K562 (cell line): ENCODE measurements at regions not wholly inside any gene's neighbourhood (a gene's known extent, or its start where the extent isn't known, plus 50 kb on each side); places are given as distances from the start of the nearest gene placed in this dataset.

Experiments
- ATAC-seq: fragments of 200-7000 bp; cut with Tn5 transposase; 3 replicates; pipeline ENCODE4 v1.9.1; 2020; ENCODE audit warnings: moderate library complexity
- BruUV-seq: library from RNA; stranded (reverse); fragments of 400-500 nt; replicated peaks from 2 replicates; lab custom pipeline; 2021; lab: Mats Ljungman, UMichigan
- CTCF ChIA-PET: fragments of 300-600 bp; formaldehyde crosslinking; extraction: SDS; loops from one replicate; lab custom pipeline; 2021; ENCODE audit warnings: low intra/inter-chr PET ratio; lab: Yijun Ruan, JAX
- POLR2A ChIA-PET: fragments of 300-600, 350-650 bp; sonication (Branson Sonifier 250); formaldehyde crosslinking; extraction: SDS; loops from one replicate; lab custom pipeline; 2021; ENCODE audit warnings: antibody characterized with exemption, inconsistent platforms; lab: Yijun Ruan, JAX
- DNase-seq, 4 experiments: peaks; one replicate each; pipeline versions ENCODE4 v3.0.0 to v3.0.0-alpha.2; 2011 to 2018; ENCODE audit warnings: low spot score in 3 of 4, mixed read lengths in 3 of 4; ENCODE audit errors: extremely low read depth in 1 of 4
- FAIRE-seq: peaks from 2 replicates; lab custom pipeline; 2011; peaks lifted over from hg19 to GRCh38; lab: Jason Lieb, UNC
- H2AFZ ChIP-seq: 2 replicates; pipeline ENCODE4 v1.6.0; 2011; ENCODE audit warnings: low read depth, low read length, control low read depth, inconsistent platforms
- H3K27ac ChIP-seq: fragments of 200-600 bp; 3 replicates; pipeline ENCODE4 v1.8.0; 2011; ENCODE audit warnings: low read depth, mild to moderate bottlenecking, control low read depth, inconsistent platforms, low read length, moderate library complexity, mixed read lengths; ENCODE audit errors: extremely low read depth
- H3K27me3 ChIP-seq, 2 experiments: fragments of 300-600 bp in 1 of 2; 2 replicates in 1 of 2; 3 replicates in 1 of 2; pipeline versions ENCODE4 v1.6.0 to v1.8.0; 2011; ENCODE audit warnings: inconsistent platforms in 2 of 2, low read length in 2 of 2, mild to moderate bottlenecking in 1 of 2, mixed read lengths in 1 of 2, moderate library complexity in 1 of 2; ENCODE audit not compliant: control insufficient read depth in 2 of 2, insufficient read depth in 2 of 2
- H3K36me3 ChIP-seq: fragments of 300-600 bp; 3 replicates; pipeline ENCODE4 v1.8.0; 2011; ENCODE audit warnings: mild to moderate bottlenecking, low read length, inconsistent platforms; ENCODE audit not compliant: control insufficient read depth, insufficient read depth
- H3K4me1 ChIP-seq, 2 experiments: fragments of 200-600 bp in 1 of 2; replicated peaks in 1 of 2; 2 replicates in 1 of 2; 3 replicates in 1 of 2; pipeline versions ENCODE4 v1.5.1 to v1.8.0; 2011; ENCODE audit warnings: inconsistent platforms in 2 of 2, low read length in 2 of 2, mild to moderate bottlenecking in 1 of 2, mixed read lengths in 1 of 2, moderate library complexity in 1 of 2; ENCODE audit not compliant: control insufficient read depth in 2 of 2, insufficient read depth in 2 of 2
- H3K4me2 ChIP-seq: 2 replicates; pipeline ENCODE4 v1.6.1; 2011; ENCODE audit warnings: low read length, control low read depth, inconsistent platforms, mixed read lengths; ENCODE audit not compliant: insufficient read depth
- H3K4me3 ChIP-seq: fragments of 200-600 bp; sonication (generic), shearing (Covaris generic); 2 replicates; pipeline ENCODE4 v1.5.1; 2016; ENCODE audit warnings: control low read depth, inconsistent platforms
- H3K79me2 ChIP-seq: fragments of 200-600 bp; 3 replicates; pipeline ENCODE4 v1.8.0; 2011; ENCODE audit warnings: low read length, inconsistent platforms; ENCODE audit not compliant: control insufficient read depth, insufficient read depth
- H3K9ac ChIP-seq, 2 experiments: 2 replicates each; pipeline versions ENCODE4 v1.6.0 to v1.6.1; 2011; ENCODE audit warnings: low read depth in 2 of 2, low read length in 2 of 2, control low read depth in 1 of 2, inconsistent platforms in 1 of 2, mild to moderate bottlenecking in 1 of 2, mixed read lengths in 1 of 2; ENCODE audit not compliant: insufficient read depth in 1 of 2
- H3K9me1 ChIP-seq: one replicate; pipeline ENCODE4 v1.6.0; 2011; ENCODE audit warnings: inconsistent platforms, mild to moderate bottlenecking, low read length, moderate library complexity; ENCODE audit not compliant: control insufficient read depth, insufficient read depth
- H3K9me3 ChIP-seq: replicated peaks from 2 replicates; pipeline ENCODE4 v1.5.1; 2011; ENCODE audit warnings: low read depth, low read length, inconsistent platforms; ENCODE audit not compliant: control insufficient read depth, insufficient read depth
- H4K20me1 ChIP-seq: replicated peaks from 2 replicates; pipeline ENCODE4 v1.6.1; 2011; ENCODE audit warnings: low read length, inconsistent platforms, mixed read lengths; ENCODE audit not compliant: control insufficient read depth, insufficient read depth
- HMGN3 ChIP-seq: IDR thresholded peaks from 2 replicates; pipeline ENCODE4 v1.6.1; 2011; ENCODE audit warnings: borderline replicate concordance, low read depth, mild to moderate bottlenecking, mixed read lengths, low read length; ENCODE audit not compliant: insufficient read length; ENCODE audit errors: extremely low read depth
- TCF7L2 ChIP-seq: fragments of 150-350 bp; IDR thresholded peaks from 2 replicates; pipeline ENCODE4 v1.6.1; 2016; ENCODE audit warnings: low read depth, mild to moderate bottlenecking, low read length, moderate library complexity
- ZBTB17 ChIP-seq: fragments of 450-650 bp; formaldehyde crosslinking; IDR thresholded peaks from 2 replicates; pipeline ENCODE4 v1.4.0; 2020; ENCODE audit warnings: mild to moderate bottlenecking
- ZNF121 ChIP-seq: sonication (generic); formaldehyde crosslinking; conservative IDR thresholded peaks from 2 replicates; pipeline ENCODE4 v1.8.0; 2022; ENCODE audit warnings: missing genetic modification reagents
- ZNF561 ChIP-seq: fragments of 450-650 bp; formaldehyde crosslinking; conservative IDR thresholded peaks from 2 replicates; pipeline ENCODE4 v1.4.0; 2020; ENCODE audit warnings: mild to moderate bottlenecking, moderate library complexity
- WGBS: fragments of 100-300 bp; shearing (Covaris generic); methylation state at CpG from one replicate; pipeline ENCODE4 v1.1.6; 2016; ENCODE audit warnings: low coverage, mixed read lengths; ENCODE audit not compliant: insufficient coverage; ENCODE audit errors: missing lambda C conversion rate; 5-methylcytosine and 5-hydroxymethylcytosine counted together
- in situ Hi-C: fragments of 300-500 bp; cut with MboI; formaldehyde crosslinking; loops from 4 replicates; pipeline ENCODE4 v1.15.0; 2018; ENCODE audit warnings: inconsistent platforms, mixed read lengths
- intact Hi-C: fragments of 100-400 bp; cut with micrococcal nuclease; formaldehyde crosslinking; loops from 2 replicates; pipeline ENCODE4 v1.14.2; 2022

DNA sequence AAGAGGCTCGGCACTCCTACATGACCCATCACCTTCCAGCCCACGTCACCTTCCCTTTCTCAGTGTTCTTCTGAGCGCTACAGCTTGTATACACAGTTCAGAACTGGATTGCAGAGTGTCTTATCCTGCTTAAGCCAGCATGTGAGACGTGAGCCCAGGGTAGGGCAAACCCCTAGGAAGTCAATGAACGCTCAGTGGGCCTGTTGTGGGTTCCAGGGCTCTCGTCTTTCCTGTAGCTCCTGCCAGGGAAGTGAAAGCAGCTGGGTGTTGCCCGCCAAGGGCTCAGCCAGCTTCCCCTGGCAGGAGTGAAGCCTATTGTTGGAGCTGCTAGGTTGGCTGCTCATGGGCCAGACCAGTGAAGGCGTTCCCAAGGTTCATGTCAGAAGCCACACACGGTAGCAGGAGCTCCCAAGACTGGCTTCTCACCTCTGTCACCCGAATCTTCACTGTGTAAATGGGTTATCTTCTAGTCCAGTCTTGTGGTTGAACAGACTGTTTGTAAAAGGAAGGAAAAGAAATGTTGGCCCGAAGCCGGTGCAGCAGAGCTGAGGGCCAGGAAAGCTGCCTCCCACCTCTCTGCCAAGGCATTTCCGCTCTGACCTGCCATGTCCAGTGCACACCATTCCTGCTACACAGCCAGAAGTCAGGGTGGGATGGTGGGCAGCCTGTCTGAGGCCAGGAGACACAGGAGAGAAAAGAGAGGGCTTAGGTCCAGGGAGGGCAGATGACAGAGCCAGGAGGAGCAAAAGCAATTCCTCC, 69.6 kb upstream of the RMDN2 start:
- Histone ChIP-seq H3K36me3 (no peaks in the 10 kb centered on the region), H3K9ac (no peak overlapping the region), H3K9me3 (no peaks in the 10 kb centered on the region)
- CTCF ChIA-PET = no interaction called here
- TF ChIP-seq TCF7L2 (no peak), ZNF561 (CRISPR knock-in tag) (no peak), ZBTB17 (CRISPR knock-in tag) (peak; percentile 92), HMGN3 (no peak), ZNF121 (no peak)
- TF ChIP-seq, all 486 proteins: peak for 1
- no peak overlapping the region for H3K27ac ChIP-seq
- H3K9me1 ChIP-seq = no peaks in the 10 kb centered on the region
- H3K79me2 ChIP-seq = no peaks in the 10 kb centered on the region
- H4K20me1 ChIP-seq = no peaks in the 10 kb centered on the region
- no peak overlapping the region for H3K4me3 ChIP-seq
- H3K27me3 ChIP-seq = peaks cover 5 to 27% of the 10 kb centered on the region in 2 experiments; a peak in 3 of 5 replicates
- 3% methylated on average over 13 of the region's 13 CpGs for WGBS
- POLR2A ChIA-PET = interaction anchor here (1.1 to 1.3 kb wide), 2 partner anchors 8 to 22 kb away, joined by 3 to 5 read pairs; no protein-coding TSS in a partner anchor
- DNase-seq (no peak), FAIRE-seq (no peak), ATAC-seq (no peak)
- no peak overlapping the region for H2AFZ ChIP-seq
- BruUV-seq = no TSS peak
- in situ Hi-C loops = no loop called here
- intact Hi-C loops = no loop called here
- no peak overlapping the region for H3K4me2 ChIP-seq
- H3K4me1 ChIP-seq = no peaks in the 10 kb centered on the region
